Stimulated activated CD4-positive, alpha-beta T cell treated with anti-CD3 and anti-CD28 coated beads, Interleukin-2, amount 100 ng/mL, for 48 hours (primary cell): ENCODE measurements at regions not wholly inside any gene's neighbourhood (a gene's known extent, or its start where the extent isn't known, plus 50 kb on each side); places are given as distances from the start of the nearest gene placed in this dataset.

Source experiments
- DNase-seq, 2 donors: peaks; one replicate each; pipeline ENCODE4 v3.0.0-alpha.2; 2020

GRCh38 chr1:187454010-187454409, 625.3 kb downstream of the PLA2G4A start:
- no peak for DNase-seq

- no peak for DNase-seq
Measured at GRCh38 chr1:187456446-187456845, 627.7 kb downstream of the PLA2G4A start.

GRCh38 chr1:187460093-187460492, 631.3 kb downstream of the PLA2G4A start:
- no peak for DNase-seq

- no peak for DNase-seq
Measured at GRCh38 chr1:187464320-187464719, 635.6 kb downstream of the PLA2G4A start.

- no peak for DNase-seq
Measured at GRCh38 chr1:187465441-187465840, 636.7 kb downstream of the PLA2G4A start.

- DNase-seq: no peak
Measured at GRCh38 chr1:187469836-187470235, 641.1 kb downstream of the PLA2G4A start.

- DNase-seq: no peak
Measured at GRCh38 chr1:187471555-187471954, 642.8 kb downstream of the PLA2G4A start.

- no peak for DNase-seq
Measured at GRCh38 chr1:187474336-187474735, 645.6 kb downstream of the PLA2G4A start.

- no peak for DNase-seq
Measured at GRCh38 chr1:187476671-187477070, 647.9 kb downstream of the PLA2G4A start.

GRCh38 chr1:187477103-187477502, 648.4 kb downstream of the PLA2G4A start:
- DNase-seq: no peak

- DNase-seq: no peak
Measured at GRCh38 chr1:187477535-187477934, 648.8 kb downstream of the PLA2G4A start.

GRCh38 chr1:187481581-187482148, 652.9 kb downstream of the PLA2G4A start:
- DNase-seq: no peak

- no peak for DNase-seq
Measured at GRCh38 chr1:187490266-187490665, 661.5 kb downstream of the PLA2G4A start.

GRCh38 chr1:187491082-187491720, 662.5 kb downstream of the PLA2G4A start:
- DNase-seq: no peak

GRCh38 chr1:187498028-187498427, 669.3 kb downstream of the PLA2G4A start:
- no peak for DNase-seq

GRCh38 chr1:187504779-187505178, 676.0 kb downstream of the PLA2G4A start:
- DNase-seq: no peak

GRCh38 chr1:187509091-187509490, 680.3 kb downstream of the PLA2G4A start:
- DNase-seq: no peak

- DNase-seq: no peak
Measured at GRCh38 chr1:187513190-187513589, 684.4 kb downstream of the PLA2G4A start.

- DNase-seq: no peak
Measured at GRCh38 chr1:187514110-187514509, 685.4 kb downstream of the PLA2G4A start.

- DNase-seq: no peak
Measured at GRCh38 chr1:187516874-187517273, 688.1 kb downstream of the PLA2G4A start.

GRCh38 chr1:187517546-187517945, 688.8 kb downstream of the PLA2G4A start:
- DNase-seq: no peak

GRCh38 chr1:187527346-187527745, 698.6 kb downstream of the PLA2G4A start:
- DNase-seq: no peak

- no peak for DNase-seq
Measured at GRCh38 chr1:187537936-187538335, 709.2 kb downstream of the PLA2G4A start.

- DNase-seq: no peak
Measured at GRCh38 chr1:187549540-187549939, 720.8 kb downstream of the PLA2G4A start.

GRCh38 chr1:187551061-187551460, 722.3 kb downstream of the PLA2G4A start:
- no peak for DNase-seq
